Neural progenitor cell (in vitro differentiated cells): ENCODE measurements at regions not wholly inside any gene's neighbourhood (a gene's known extent, or its start where the extent isn't known, plus 50 kb on each side); places are given as distances from the start of the nearest gene placed in this dataset.

Experiments
- CTCF ChIP-seq: fragments of 200-600 bp; sonication (generic); IDR thresholded peaks from 2 replicates; pipeline ENCODE4 v1.5.1; 2017; ENCODE audit warnings: antibody characterized with exemption, mild to moderate bottlenecking
- EZH2phosphoT487 ChIP-seq: fragments of 200-600 bp; sonication (generic); IDR thresholded peaks from 2 replicates; pipeline ENCODE4 v1.6.1; 2017; ENCODE audit warnings: antibody characterized with exemption

DNA sequence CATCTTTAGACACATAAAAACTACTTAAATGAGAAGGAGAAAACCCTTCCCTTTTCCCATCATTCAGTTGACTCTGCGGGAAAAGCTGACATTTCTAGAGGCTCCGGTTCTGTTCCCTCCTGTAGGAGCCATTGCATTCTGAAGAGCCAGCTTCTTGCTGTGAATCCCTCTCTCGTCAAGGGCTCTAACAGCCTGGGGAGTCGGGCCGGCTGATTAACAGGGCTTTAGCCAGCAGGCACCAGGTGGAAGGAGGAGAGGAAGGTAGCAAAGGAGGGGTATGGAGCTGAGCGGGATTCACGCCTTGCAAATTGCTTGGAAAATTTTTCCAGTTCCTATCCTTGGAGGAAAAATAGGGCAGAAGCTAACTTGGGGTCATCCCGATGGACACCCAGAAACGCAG lies 108.3 kb upstream of the UBE2E1 start:
- TF ChIP-seq EZH2phosphoT487 = no peak
- TF ChIP-seq CTCF = no peak
